GM18861 (cell line): ENCODE measurements at regions not wholly inside any gene's neighbourhood (a gene's known extent, or its start where the extent isn't known, plus 50 kb on each side); places are given as distances from the start of the nearest gene placed in this dataset.

Experiments used
- ATAC-seq: cut with Tn5 transposase; IDR thresholded peaks from one replicate; pipeline ENCODE4 v1.9.1; 2021; ENCODE audit not compliant: unreplicated experiment

DNA sequence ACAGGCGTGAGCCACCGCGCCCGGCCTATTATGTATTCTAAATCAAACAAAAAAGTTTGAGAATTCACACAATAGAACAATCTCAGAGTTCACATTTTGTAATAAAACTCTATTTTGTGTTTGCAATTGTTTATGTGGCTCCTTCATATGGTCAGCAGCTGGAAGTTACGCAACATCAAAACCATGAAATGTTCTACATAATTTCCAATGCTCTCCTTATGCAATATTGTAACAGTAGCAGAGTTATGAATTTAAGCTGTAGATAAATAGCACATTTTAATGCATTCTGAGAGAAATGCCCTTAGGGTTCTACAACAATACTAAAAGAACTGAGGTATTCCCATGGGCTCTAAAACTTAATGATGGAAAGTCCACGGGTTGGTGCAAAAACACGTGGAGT, 62.3 kb upstream of the COL11A1 start:
- no peak for ATAC-seq

DNA sequence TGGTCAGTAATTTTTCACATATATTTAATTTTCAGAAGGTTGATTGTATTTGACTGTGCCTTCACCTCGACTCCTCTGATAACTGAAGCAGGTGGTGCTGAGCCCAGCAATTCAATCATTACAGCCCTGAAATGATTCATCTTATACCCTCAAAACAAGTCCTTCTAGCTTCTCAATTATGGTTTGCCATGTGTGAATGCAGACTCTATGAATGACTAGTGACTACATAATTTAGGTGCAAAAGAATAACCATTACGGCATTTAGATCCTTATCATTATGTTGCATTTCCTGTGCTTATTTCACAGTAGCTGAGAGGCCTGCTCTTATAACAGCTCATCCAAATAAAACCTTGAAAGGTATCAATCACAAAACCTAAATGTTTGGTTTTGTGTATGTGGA, 54.0 kb upstream of the COL11A1 start:
- ATAC-seq: no peak

DNA sequence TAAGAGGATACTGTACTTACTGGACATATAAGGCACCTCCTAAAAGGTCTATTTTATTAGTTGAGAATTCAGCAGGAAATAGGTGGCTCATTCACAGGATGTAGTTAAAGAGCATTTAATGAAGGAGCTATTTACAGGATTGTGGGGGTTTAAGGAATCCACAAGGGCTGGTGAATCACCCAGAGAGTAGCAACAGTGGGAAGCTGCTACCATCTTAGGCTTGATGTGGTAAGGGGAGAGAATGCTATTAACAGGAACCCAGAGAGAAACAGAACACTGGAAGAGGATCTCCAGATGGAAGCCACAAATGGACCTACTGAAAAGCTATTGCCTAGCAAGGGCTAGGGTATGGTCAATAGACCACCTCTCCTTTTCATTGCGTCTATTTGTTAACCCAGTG, 52.0 kb upstream of the COL11A1 start:
- ATAC-seq: no peak
